CD14-positive monocyte (primary cell): ENCODE measurements at regions not wholly inside any gene's neighbourhood (a gene's known extent, or its start where the extent isn't known, plus 50 kb on each side); places are given as distances from the start of the nearest gene placed in this dataset.

ENCODE experiments used
- DNase-seq, 3 donors: peaks; one replicate each; pipeline ENCODE4 v3.0.0-alpha.2; 2011 to 2022
- H2AFZ ChIP-seq: 2 replicates; pipeline ENCODE4 v1.6.0; 2012; ENCODE audit warnings: mild to moderate bottlenecking, low read depth, low read length, inconsistent platforms; ENCODE audit not compliant: insufficient read depth, poor library complexity, severe bottlenecking
- H3K27ac ChIP-seq, 2 donors: 1 replicate in 1 of 2; 2 replicates in 1 of 2; pipeline ENCODE4 v1.5.1; 2012 to 2013; ENCODE audit warnings: low read length in 2 of 2, control low read depth in 1 of 2, inconsistent platforms in 1 of 2, low read depth in 1 of 2, mild to moderate bottlenecking in 1 of 2
- H3K27me3 ChIP-seq, 2 donors: one replicate each; pipeline versions ENCODE4 v1.6.0 to v1.6.1; 2011 to 2013; ENCODE audit warnings: low read length in 2 of 2; ENCODE audit not compliant: control insufficient read depth in 2 of 2, insufficient read depth in 2 of 2
- H3K36me3 ChIP-seq, 2 donors: replicated peaks in 1 of 2; 1 replicate in 1 of 2; 2 replicates in 1 of 2; pipeline versions ENCODE4 v1.5.1 to v1.6.1; 2012 to 2013; ENCODE audit warnings: low read length in 2 of 2, control low read depth in 1 of 2, inconsistent platforms in 1 of 2, mild to moderate bottlenecking in 1 of 2; ENCODE audit not compliant: insufficient read depth in 2 of 2, control insufficient read depth in 1 of 2
- H3K4me1 ChIP-seq, 2 donors: 1 replicate in 1 of 2; 2 replicates in 1 of 2; pipeline versions ENCODE4 v1.5.1 to v1.6.1; 2012 to 2013; ENCODE audit warnings: low read length in 2 of 2, control low read depth in 1 of 2, inconsistent platforms in 1 of 2, mild to moderate bottlenecking in 1 of 2, moderate library complexity in 1 of 2; ENCODE audit not compliant: insufficient read depth in 2 of 2, control insufficient read depth in 1 of 2
- H3K4me2 ChIP-seq: replicated peaks from 2 replicates; pipeline ENCODE3; 2012; ENCODE audit warnings: low read length, moderate library complexity, mild to moderate bottlenecking; ENCODE audit not compliant: poor library complexity, severe bottlenecking; ENCODE audit errors: extremely low read depth
- H3K4me3 ChIP-seq, 3 experiments: fragments of 200-600 bp in 1 of 3; sonication (generic) in 1 of 3; replicated peaks in 1 of 3; 1 replicate in 2 of 3; 2 replicates in 1 of 3; pipeline ENCODE4 v1.5.1; 2011 to 2013; ENCODE audit warnings: low read length in 3 of 3, mild to moderate bottlenecking in 3 of 3, control low read depth in 2 of 3, low read depth in 2 of 3, inconsistent platforms in 1 of 3, moderate library complexity in 1 of 3
- H3K79me2 ChIP-seq: 2 replicates; pipeline ENCODE4 v1.6.0; 2012; ENCODE audit warnings: mild to moderate bottlenecking, control low read depth, inconsistent platforms, low read length, moderate library complexity; ENCODE audit not compliant: insufficient read depth
- H3K9ac ChIP-seq: 2 replicates; pipeline ENCODE4 v1.6.0; 2017; ENCODE audit warnings: low read length, mild to moderate bottlenecking; ENCODE audit not compliant: insufficient read depth, poor library complexity, severe bottlenecking
- H3K9me3 ChIP-seq, 2 donors: replicated peaks in 1 of 2; 1 replicate in 1 of 2; 2 replicates in 1 of 2; pipeline versions ENCODE4 v1.5.1 to v1.6.1; 2012 to 2013; ENCODE audit warnings: low read length in 2 of 2, control low read depth in 1 of 2; ENCODE audit not compliant: control insufficient read depth in 1 of 2, insufficient read depth in 1 of 2
- H4K20me1 ChIP-seq: 2 replicates; pipeline ENCODE4 v1.6.0; 2012; ENCODE audit warnings: mild to moderate bottlenecking, low read length, control low read depth, moderate library complexity; ENCODE audit not compliant: insufficient read depth
- H3K27ac Mint-ChIP-seq, 7 donors: one replicate each; pipeline ENCODE4 v1.8.0; 2020; ENCODE audit warnings: mild to moderate bottlenecking in 7 of 7, mixed read lengths in 7 of 7, moderate library complexity in 6 of 7, inconsistent platforms in 2 of 7
- H3K27me3 Mint-ChIP-seq, 3 donors: one replicate each; pipeline ENCODE4 v1.8.0; 2021 to 2022; ENCODE audit warnings: low read depth in 3 of 3, mild to moderate bottlenecking in 3 of 3, mixed read lengths in 3 of 3, moderate library complexity in 3 of 3, inconsistent platforms in 1 of 3
- H3K36me3 Mint-ChIP-seq, 2 donors: one replicate each; pipeline ENCODE4 v1.8.0; 2020; ENCODE audit warnings: mixed read lengths in 2 of 2, inconsistent platforms in 1 of 2, mild to moderate bottlenecking in 1 of 2
- H3K4me1 Mint-ChIP-seq: one replicate; pipeline ENCODE4 v1.8.0; 2020; ENCODE audit warnings: mild to moderate bottlenecking, mixed read lengths
- H3K4me3 Mint-ChIP-seq, 2 donors: one replicate each; pipeline ENCODE4 v1.8.0; 2020; ENCODE audit warnings: mild to moderate bottlenecking in 2 of 2, mixed read lengths in 2 of 2, moderate library complexity in 1 of 2
- H3K9me3 Mint-ChIP-seq, 7 donors: one replicate each; pipeline ENCODE4 v1.8.0; 2020 to 2022; ENCODE audit warnings: mixed read lengths in 7 of 7, mild to moderate bottlenecking in 6 of 7, moderate library complexity in 6 of 7, inconsistent platforms in 2 of 7
- CTCF ChIP-seq: fragments of 200-600 bp; IDR thresholded peaks from one replicate; pipeline ENCODE4 v1.8.0; 2022; ENCODE audit warnings: antibody characterized with exemption, mild to moderate bottlenecking
- WGBS: methylation state at CpG from one replicate; pipeline ENCODE4 v1.1.5; 2013; ENCODE audit warnings: missing lambda C conversion rate; ENCODE audit not compliant: insufficient coverage; 5-methylcytosine and 5-hydroxymethylcytosine counted together
- intact Hi-C, 2 donors: fragments of 100-400 bp; cut with micrococcal nuclease; formaldehyde crosslinking; loops; one replicate each; pipeline versions ENCODE4 v1.15.0 to v1.15.1; 2023

DNA sequence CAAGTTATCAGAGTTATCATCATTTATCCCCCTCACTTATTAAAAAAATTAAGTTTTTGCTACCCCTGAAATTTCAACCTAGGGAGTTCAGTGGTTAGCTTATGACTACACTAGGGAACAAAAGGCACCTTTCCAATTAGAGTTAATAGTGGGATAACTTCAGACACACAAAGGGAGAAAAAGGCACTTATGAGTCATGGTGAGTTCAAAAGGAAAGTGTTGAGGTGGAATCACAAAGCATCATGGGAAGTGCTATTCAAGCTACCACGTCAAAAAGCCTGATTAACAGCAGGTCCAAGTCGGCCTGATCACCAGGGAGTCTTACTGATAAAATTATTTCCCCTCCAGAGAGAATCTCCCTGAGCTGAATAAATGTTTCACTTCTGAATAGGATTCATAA, 165.7 kb downstream of the C7orf25 start:
- Mint-ChIP-seq H3K4me1 (no peaks in the 10 kb centered on the region), H3K27me3 (no peaks in the 10 kb centered on the region), H3K27ac (no peak overlapping the region), H3K36me3 (no peaks in the 10 kb centered on the region), H3K4me3 (no peak overlapping the region), H3K9me3 (peaks cover 2 to 9% (median 6%) of the 10 kb centered on the region in 7 donors)
- Histone ChIP-seq H2AFZ (no peak overlapping the region), H3K4me3 (no peak overlapping the region), H3K79me2 (no peaks in the 10 kb centered on the region), H3K36me3 (no peaks in the 10 kb centered on the region), H3K4me1 (no peaks in the 10 kb centered on the region), H3K27ac (no peak overlapping the region), H4K20me1 (no peaks in the 10 kb centered on the region), H3K9ac (no peak overlapping the region), H3K9me3 (no peaks in the 10 kb centered on the region), H3K27me3 (no peaks in the 10 kb centered on the region), H3K4me2 (no peak overlapping the region)
- TF ChIP-seq CTCF, result no peak
- WGBS, result no CpG with 5 or more reads among the region's 2 CpGs
- DNase-seq, result no peak
- intact Hi-C loops, result no loop called here

- H3K36me3 Mint-ChIP-seq, result no peaks in the 10 kb centered on the region
- DNase-seq, result no peak
- peaks cover 2 to 9% (median 6%) of the 10 kb centered on the region in 7 donors for H3K9me3 Mint-ChIP-seq
- Histone ChIP-seq H3K27ac (no peak overlapping the region), H3K9me3 (no peaks in the 10 kb centered on the region), H3K4me1 (no peaks in the 10 kb centered on the region), H3K4me3 (no peak overlapping the region), H4K20me1 (no peaks in the 10 kb centered on the region), H3K27me3 (no peaks in the 10 kb centered on the region), H3K36me3 (no peaks in the 10 kb centered on the region), H3K4me2 (no peak overlapping the region), H3K9ac (no peak overlapping the region), H2AFZ (no peak overlapping the region), H3K79me2 (no peaks in the 10 kb centered on the region)
- H3K4me1 Mint-ChIP-seq, result no peaks in the 10 kb centered on the region
- H3K27me3 Mint-ChIP-seq, result no peaks in the 10 kb centered on the region
- H3K27ac Mint-ChIP-seq, result peak overlapping the region in 1 of 7 donors; percentile 21
- peak; percentile 47 for TF ChIP-seq CTCF
- intact Hi-C loops, result no loop called here
- no peak overlapping the region for H3K4me3 Mint-ChIP-seq
- 47% methylated on average over 2 of the region's 3 CpGs for WGBS
These were observed 166.4 kb downstream of the C7orf25 start for GRCh38 chr7:42745357-42746059.
